ENCODE measurements at regions not wholly inside any gene's neighbourhood (a gene's known extent, or its start where the extent isn't known, plus 50 kb on each side); places are given as distances from the start of the nearest gene placed in this dataset.

- TF ChIP-seq CTCF (IDR thresholded peaks at IDR 0.05; ENCODE audit: borderline replicate concordance): no peak
- Histone ChIP-seq H3K4me1 (no peaks in the 10 kb centered on the region), H3K36me3 (no peaks in the 10 kb centered on the region), H3K27me3 (ENCODE audit: low read depth) (no peaks in the 10 kb centered on the region), H3K4me3 (no peak overlapping the region), H3K27ac (replicated peaks) (no peak overlapping the region), H3K9me3 (replicated peaks) (no peaks in the 10 kb centered on the region)
- DNase-seq: no peak
- intact Hi-C loops (cut with micrococcal nuclease): no loop called here
These were observed 111.5 kb upstream of the RPS6KA2 start for GRCh38 chr6:166738386-166739116.

- no peak overlapping the region for H3K27ac ChIP-seq (replicated peaks)
- no peaks in the 10 kb centered on the region for H3K27me3 ChIP-seq (ENCODE audit: low read depth)
- no peaks in the 10 kb centered on the region for H3K9me3 ChIP-seq (replicated peaks)
- no peaks in the 10 kb centered on the region for H3K36me3 ChIP-seq
- DNase-seq: no peak
- intact Hi-C loops (cut with micrococcal nuclease): no loop called here
- H3K4me3 ChIP-seq: no peak overlapping the region
- H3K4me1 ChIP-seq: no peaks in the 10 kb centered on the region
- TF ChIP-seq CTCF (IDR thresholded peaks at IDR 0.05; ENCODE audit: borderline replicate concordance): no peak
These were observed 110.2 kb upstream of the RPS6KA2 start for GRCh38 chr6:166737261-166737660.

GRCh38 chr6:166736634-166737033, 109.6 kb upstream of the RPS6KA2 start:
- Histone ChIP-seq H3K27me3 (ENCODE audit: low read depth) (no peaks in the 10 kb centered on the region), H3K36me3 (no peaks in the 10 kb centered on the region), H3K9me3 (replicated peaks) (no peaks in the 10 kb centered on the region), H3K27ac (replicated peaks) (no peak overlapping the region), H3K4me3 (no peak overlapping the region), H3K4me1 (no peaks in the 10 kb centered on the region)
- no peak for TF ChIP-seq CTCF (IDR thresholded peaks at IDR 0.05; ENCODE audit: borderline replicate concordance)
- no peak for DNase-seq
- intact Hi-C loops (cut with micrococcal nuclease): no loop called here

- Histone ChIP-seq H3K4me1 (no peaks in the 10 kb centered on the region), H3K9me3 (replicated peaks) (no peaks in the 10 kb centered on the region), H3K36me3 (no peaks in the 10 kb centered on the region), H3K27me3 (ENCODE audit: low read depth) (no peaks in the 10 kb centered on the region), H3K27ac (replicated peaks) (no peak overlapping the region), H3K4me3 (no peak overlapping the region)
- no peak for DNase-seq
- TF ChIP-seq CTCF (IDR thresholded peaks at IDR 0.05; ENCODE audit: borderline replicate concordance): no peak
- intact Hi-C loops (cut with micrococcal nuclease): no loop called here
These were observed 106.8 kb upstream of the RPS6KA2 start for GRCh38 chr6:166733900-166734299.

- no peaks in the 10 kb centered on the region for H3K9me3 ChIP-seq (replicated peaks)
- no peak for DNase-seq
- no peak overlapping the region for H3K4me3 ChIP-seq
- no peak overlapping the region for H3K27ac ChIP-seq (replicated peaks)
- no peak for TF ChIP-seq CTCF (IDR thresholded peaks at IDR 0.05; ENCODE audit: borderline replicate concordance)
- no peaks in the 10 kb centered on the region for H3K36me3 ChIP-seq
- H3K27me3 ChIP-seq (ENCODE audit: low read depth): no peaks in the 10 kb centered on the region
- intact Hi-C loops (cut with micrococcal nuclease): no loop called here
- no peaks in the 10 kb centered on the region for H3K4me1 ChIP-seq
These were observed 102.6 kb upstream of the RPS6KA2 start for GRCh38 chr6:166729658-166730057.

Measured in left ventricle myocardium inferior (tissue), 1 donor.